ENCODE measurements at regions not wholly inside any gene's neighbourhood (a gene's known extent, or its start where the extent isn't known, plus 50 kb on each side); places are given as distances from the start of the nearest gene placed in this dataset.

- no peak for DNase-seq
Measured at GRCh38 chr3:17936736-17937480, 194.5 kb upstream of the TBC1D5 start.

- peak; percentile 70 for DNase-seq
Measured at GRCh38 chr3:17935222-17935621, 192.8 kb upstream of the TBC1D5 start.

GRCh38 chr3:17932136-17932771, 189.8 kb upstream of the TBC1D5 start:
- no peak for DNase-seq

GRCh38 chr3:17931131-17931530, 188.7 kb upstream of the TBC1D5 start:
- DNase-seq = no peak

- DNase-seq = no peak
Measured at GRCh38 chr3:17928502-17929145, 186.2 kb upstream of the TBC1D5 start.

- no peak for DNase-seq
Measured at GRCh38 chr3:17927036-17927435, 184.6 kb upstream of the TBC1D5 start.

- no peak for DNase-seq
Measured at GRCh38 chr3:17915341-17915740, 172.9 kb upstream of the TBC1D5 start.

GRCh38 chr3:17913359-17913758, 170.9 kb upstream of the TBC1D5 start:
- no peak for DNase-seq

- DNase-seq = no peak
Measured at GRCh38 chr3:17911986-17912760, 169.7 kb upstream of the TBC1D5 start.

GRCh38 chr3:17910922-17911321, 168.5 kb upstream of the TBC1D5 start:
- no peak for DNase-seq

GRCh38 chr3:17909714-17910113, 167.3 kb upstream of the TBC1D5 start:
- no peak for DNase-seq

- no peak for DNase-seq
Measured at GRCh38 chr3:17908399-17909191, 166.2 kb upstream of the TBC1D5 start.

GRCh38 chr3:17905996-17906395, 163.6 kb upstream of the TBC1D5 start:
- DNase-seq = no peak

GRCh38 chr3:17901893-17902292, 159.5 kb upstream of the TBC1D5 start:
- DNase-seq = no peak

GRCh38 chr3:17894434-17895060, 152.1 kb upstream of the TBC1D5 start:
- DNase-seq = no peak

GRCh38 chr3:17891139-17891856, 148.9 kb upstream of the TBC1D5 start:
- DNase-seq = no peak

- no peak for DNase-seq
Measured at GRCh38 chr3:17885986-17886385, 143.6 kb upstream of the TBC1D5 start.

- DNase-seq = no peak
Measured at GRCh38 chr3:17882981-17883380, 140.6 kb upstream of the TBC1D5 start.

- DNase-seq = no peak
Measured at GRCh38 chr3:17877299-17877698, 134.9 kb upstream of the TBC1D5 start.

- DNase-seq = no peak
Measured at GRCh38 chr3:17874636-17875035, 132.2 kb upstream of the TBC1D5 start.

GRCh38 chr3:17872457-17872856, 130.0 kb upstream of the TBC1D5 start:
- DNase-seq = no peak
